GM12873 (cell line): ENCODE measurements at regions not wholly inside any gene's neighbourhood (a gene's known extent, or its start where the extent isn't known, plus 50 kb on each side); places are given as distances from the start of the nearest gene placed in this dataset.

Experiments
- TF ChIP-seq, protein P1 (sequence below): IDR thresholded peaks from 2 replicates; pipeline ENCODE4 v1.5.1; 2012; ENCODE audit warnings: low read depth, mild to moderate bottlenecking, moderate library complexity, low read length, control low read depth; ENCODE audit not compliant: insufficient read depth; ENCODE audit errors: missing control alignments

DNA sequence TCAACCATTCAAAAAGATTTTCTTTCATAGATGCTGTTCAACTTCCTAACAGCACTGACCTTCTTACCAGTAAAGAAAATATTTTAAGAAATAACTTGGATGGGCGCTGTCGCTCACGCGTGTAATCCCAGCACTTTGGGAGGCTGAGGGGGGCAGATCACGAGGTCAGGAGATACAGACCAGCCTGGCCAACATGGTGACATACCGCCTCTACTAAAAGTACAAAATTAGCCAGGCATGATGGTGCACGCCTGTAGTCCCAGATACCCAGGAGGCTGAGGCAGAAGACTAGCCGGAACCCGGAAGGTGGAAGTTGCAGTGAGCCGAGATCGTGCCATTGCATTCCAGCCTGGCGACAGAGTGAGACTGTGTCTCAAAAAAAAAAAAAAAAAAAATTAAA, 865.7 kb upstream of the SLC10A2 start:
- TF ChIP-seq, protein P1, sequence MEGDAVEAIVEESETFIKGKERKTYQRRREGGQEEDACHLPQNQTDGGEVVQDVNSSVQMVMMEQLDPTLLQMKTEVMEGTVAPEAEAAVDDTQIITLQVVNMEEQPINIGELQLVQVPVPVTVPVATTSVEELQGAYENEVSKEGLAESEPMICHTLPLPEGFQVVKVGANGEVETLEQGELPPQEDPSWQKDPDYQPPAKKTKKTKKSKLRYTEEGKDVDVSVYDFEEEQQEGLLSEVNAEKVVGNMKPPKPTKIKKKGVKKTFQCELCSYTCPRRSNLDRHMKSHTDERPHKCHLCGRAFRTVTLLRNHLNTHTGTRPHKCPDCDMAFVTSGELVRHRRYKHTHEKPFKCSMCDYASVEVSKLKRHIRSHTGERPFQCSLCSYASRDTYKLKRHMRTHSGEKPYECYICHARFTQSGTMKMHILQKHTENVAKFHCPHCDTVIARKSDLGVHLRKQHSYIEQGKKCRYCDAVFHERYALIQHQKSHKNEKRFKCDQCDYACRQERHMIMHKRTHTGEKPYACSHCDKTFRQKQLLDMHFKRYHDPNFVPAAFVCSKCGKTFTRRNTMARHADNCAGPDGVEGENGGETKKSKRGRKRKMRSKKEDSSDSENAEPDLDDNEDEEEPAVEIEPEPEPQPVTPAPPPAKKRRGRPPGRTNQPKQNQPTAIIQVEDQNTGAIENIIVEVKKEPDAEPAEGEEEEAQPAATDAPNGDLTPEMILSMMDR: no peak

DNA sequence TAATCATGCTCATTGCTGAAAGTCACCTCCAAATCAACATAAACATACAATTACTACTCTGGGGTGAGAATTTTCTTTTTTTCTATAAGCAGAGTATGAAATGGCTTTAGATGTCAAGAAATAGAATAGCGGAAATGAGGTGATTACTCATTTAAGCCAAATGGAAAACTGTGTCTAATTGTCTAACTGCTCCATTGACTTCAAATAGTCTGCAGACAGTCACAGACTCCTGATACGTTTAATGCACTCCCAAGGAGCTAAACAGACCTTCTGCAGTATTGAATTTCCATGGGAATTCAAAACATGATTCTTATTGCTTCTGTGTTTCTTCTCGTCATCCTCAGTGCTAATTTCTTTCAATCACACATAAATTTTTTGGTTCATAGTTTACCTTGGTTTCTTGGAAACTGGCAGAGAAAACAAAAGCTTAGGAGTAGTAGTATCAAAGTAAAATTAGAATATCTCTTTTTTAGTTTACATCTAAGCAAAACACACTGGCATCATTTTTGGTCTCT, 865.2 kb upstream of the SLC10A2 start:
- TF ChIP-seq, protein P1: no peak

DNA sequence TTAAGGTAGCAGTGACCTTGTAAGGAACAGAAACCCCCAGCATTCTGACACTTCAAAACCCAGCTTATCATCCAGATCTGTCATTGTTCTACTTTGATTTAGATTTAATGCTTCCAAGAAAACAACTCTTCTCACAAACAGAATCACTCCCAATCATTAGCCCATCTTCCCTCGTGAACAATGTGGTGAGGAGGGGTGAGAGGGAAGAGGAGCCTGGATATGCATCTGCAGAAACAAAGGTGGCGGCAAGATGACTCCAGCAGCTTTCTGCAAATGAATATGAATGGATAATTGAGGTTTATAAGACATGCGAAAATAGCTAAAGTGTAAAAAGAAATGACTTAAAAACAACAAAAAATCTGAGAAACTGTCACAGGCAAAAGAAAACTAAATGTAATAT, 859.9 kb upstream of the SLC10A2 start:
- TF ChIP-seq, protein P1: no peak

DNA sequence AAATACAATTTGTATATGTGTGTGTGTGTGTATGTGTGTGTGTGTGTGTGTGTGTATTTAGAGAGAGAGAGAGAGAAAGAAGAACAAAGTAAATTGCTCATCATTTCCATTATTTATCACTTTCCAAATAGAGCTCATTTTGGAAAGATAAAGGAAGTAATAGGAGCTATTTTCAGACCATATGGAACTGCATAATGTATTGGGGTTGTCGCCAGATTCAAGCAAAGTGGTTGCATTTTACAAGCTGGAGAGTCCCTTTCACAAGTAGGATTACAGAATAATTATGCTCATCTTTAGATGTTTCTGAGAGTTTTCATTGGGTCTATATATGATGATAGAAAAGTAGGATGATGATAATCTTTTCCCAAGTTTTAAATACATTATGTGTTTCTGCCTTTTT, 842.7 kb upstream of the SLC10A2 start:
- TF ChIP-seq, protein P1: no peak

DNA sequence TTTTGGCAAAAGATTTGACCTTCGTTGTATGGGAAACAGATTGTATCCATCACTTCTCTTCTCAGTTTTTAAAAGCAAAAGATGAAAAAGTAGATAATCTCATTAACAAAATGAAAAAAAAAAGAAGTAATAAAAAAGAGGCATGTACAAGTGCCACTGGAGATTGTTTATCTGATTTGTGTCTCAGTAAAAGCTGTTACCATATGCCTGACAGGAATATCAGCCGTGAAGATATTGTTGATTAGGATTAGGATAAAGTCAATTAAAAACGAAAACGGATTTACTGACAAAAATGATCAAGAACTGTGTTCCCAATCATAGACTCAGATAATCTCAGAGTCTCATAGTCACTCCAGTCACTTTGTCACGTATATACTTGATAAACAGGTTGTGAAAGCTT, 842.1 kb upstream of the SLC10A2 start:
- TF ChIP-seq, protein P1: no peak

DNA sequence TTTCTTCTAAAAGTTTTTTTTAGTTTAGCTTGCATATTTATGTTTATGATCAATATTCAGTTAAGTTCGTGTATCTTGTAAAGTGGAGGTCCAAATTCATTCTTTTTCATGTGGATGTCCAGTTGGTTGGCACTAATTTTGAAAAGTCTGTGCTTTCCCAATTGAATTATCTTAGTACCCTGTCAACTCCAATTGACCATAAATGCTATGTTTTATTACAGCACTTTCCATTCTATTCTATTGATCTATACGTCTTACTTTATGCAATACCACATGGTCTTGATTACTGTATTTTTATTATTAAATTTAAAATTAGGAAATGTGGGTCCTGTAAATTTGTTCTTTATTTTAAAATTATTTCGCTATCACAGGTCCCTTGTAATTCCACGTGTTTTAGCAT, 837.6 kb upstream of the SLC10A2 start:
- TF ChIP-seq, protein P1: no peak

DNA sequence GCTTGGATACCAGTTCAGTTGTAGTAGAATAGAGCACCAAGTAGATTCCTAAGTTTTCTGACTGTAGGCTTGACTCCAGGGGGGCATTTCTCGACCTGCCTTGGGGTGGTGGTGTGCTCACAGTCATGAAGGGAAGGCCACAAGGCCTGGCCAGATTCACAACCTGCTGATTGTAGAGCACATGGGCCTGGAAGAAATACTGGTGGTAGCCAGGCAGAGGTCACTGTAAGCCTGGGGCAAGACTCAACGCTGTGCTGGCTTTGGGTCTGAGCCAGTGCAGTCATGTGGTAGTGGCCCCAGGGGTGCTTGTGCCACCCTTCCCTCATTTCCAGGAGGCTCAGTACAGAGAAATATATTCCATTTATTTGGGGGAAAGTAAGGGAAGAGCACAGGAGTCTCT, 832.3 kb upstream of the SLC10A2 start:
- TF ChIP-seq, protein P1: no peak
